GM18507 (cell line): ENCODE measurements at regions not wholly inside any gene's neighbourhood (a gene's known extent, or its start where the extent isn't known, plus 50 kb on each side); places are given as distances from the start of the nearest gene placed in this dataset.
"Not testable (repeated sequence)": the region's sequence is repeated elsewhere in the genome, so short reads cannot be mapped to it uniquely, and the experiment has no call there.

Source experiments
- DNase-seq: peaks from one replicate; pipeline ENCODE4 v3.0.0; 2011; ENCODE audit warnings: low read depth; ENCODE audit not compliant: insufficient read length; ENCODE audit errors: extremely low spot score
- FAIRE-seq: peaks from 2 replicates; lab custom pipeline; 2011; peaks lifted over from hg19 to GRCh38; lab: Jason Lieb, UNC

- no peak for DNase-seq
- no peak for FAIRE-seq
Observed at GRCh38 chr4:79184476-79184875, 141.4 kb downstream of the NAA11 start.

- FAIRE-seq, result no peak
- DNase-seq, result no peak
Observed at GRCh38 chr4:79182209-79182608, 143.7 kb downstream of the NAA11 start.

- DNase-seq, result no peak
- FAIRE-seq, result no peak
Observed at GRCh38 chr4:79181190-79181589, 144.7 kb downstream of the NAA11 start.

- DNase-seq (no peak), FAIRE-seq (no peak)
Observed at GRCh38 chr4:79178760-79179159, 147.1 kb downstream of the NAA11 start.

- DNase-seq, result no peak
- FAIRE-seq, result no peak
Observed at GRCh38 chr4:79177388-79177787, 148.5 kb downstream of the NAA11 start.

- FAIRE-seq (no peak), DNase-seq (no peak)
Observed at GRCh38 chr4:79176351-79176750, 149.5 kb downstream of the NAA11 start.

- DNase-seq, result no peak
- FAIRE-seq, result no peak
Observed at GRCh38 chr4:79175716-79176115, 150.1 kb downstream of the NAA11 start.

GRCh38 chr4:79174490-79175252 lies 151.2 kb downstream of the NAA11 start:
- FAIRE-seq (no peak), DNase-seq (no peak)

GRCh38 chr4:79173186-79173585 lies 152.7 kb downstream of the NAA11 start:
- FAIRE-seq, result no peak

GRCh38 chr4:79170077-79170476 lies 155.8 kb downstream of the NAA11 start:
- no peak for FAIRE-seq

More at GRCh38 chr4:79173186-79173585, 152.7 kb downstream of the NAA11 start:
- no peak for DNase-seq

GRCh38 chr4:79164907-79165610 lies 160.8 kb downstream of the NAA11 start:
- FAIRE-seq, result no peak
- no peak for DNase-seq

More at GRCh38 chr4:79170077-79170476, 155.8 kb downstream of the NAA11 start:
- no peak for DNase-seq

- DNase-seq, result no peak
- no peak for FAIRE-seq
Observed at GRCh38 chr4:79163981-79164490, 161.8 kb downstream of the NAA11 start.

GRCh38 chr4:79160962-79161361 lies 164.9 kb downstream of the NAA11 start:
- no peak for FAIRE-seq

GRCh38 chr4:79158705-79159104 lies 167.2 kb downstream of the NAA11 start:
- not testable (repeated sequence) for FAIRE-seq

More at GRCh38 chr4:79160962-79161361, 164.9 kb downstream of the NAA11 start:
- no peak for DNase-seq

GRCh38 chr4:79155336-79155735 lies 170.5 kb downstream of the NAA11 start:
- no peak for FAIRE-seq
- no peak for DNase-seq

More at GRCh38 chr4:79158705-79159104, 167.2 kb downstream of the NAA11 start:
- DNase-seq, result not testable (repeated sequence)

GRCh38 chr4:79150820-79151416 lies 174.9 kb downstream of the NAA11 start:
- DNase-seq, result no peak
- FAIRE-seq, result no peak

- DNase-seq (no peak), FAIRE-seq (no peak)
Observed at GRCh38 chr4:79148369-79148768, 177.5 kb downstream of the NAA11 start.

- DNase-seq (no peak), FAIRE-seq (no peak)
Observed at GRCh38 chr4:79147251-79147650, 178.6 kb downstream of the NAA11 start.

GRCh38 chr4:79141530-79141929 lies 184.3 kb downstream of the NAA11 start:
- no peak for FAIRE-seq
- DNase-seq, result no peak

- FAIRE-seq (no peak), DNase-seq (no peak)
Observed at GRCh38 chr4:79134767-79135166, 191.1 kb downstream of the NAA11 start.
